Progenitor cell of endocrine pancreas (in vitro differentiated cells): ENCODE measurements at regions not wholly inside any gene's neighbourhood (a gene's known extent, or its start where the extent isn't known, plus 50 kb on each side); places are given as distances from the start of the nearest gene placed in this dataset.

Experiments
- DNase-seq: peaks from one replicate; pipeline ENCODE4 v3.0.0; 2021; ENCODE audit warnings: low spot score; ENCODE audit not compliant: unreplicated experiment
- H3K27ac Mint-ChIP-seq: 2 replicates; pipeline ENCODE4 v1.8.0; 2021; ENCODE audit warnings: mild to moderate bottlenecking, moderate library complexity, mixed read lengths
- H3K27me3 Mint-ChIP-seq: 2 replicates; pipeline ENCODE4 v1.8.0; 2021; ENCODE audit warnings: mixed read lengths
- H3K36me3 Mint-ChIP-seq: 2 replicates; pipeline ENCODE4 v1.8.0; 2022; ENCODE audit warnings: mixed read lengths; ENCODE audit not compliant: insufficient read depth
- H3K4me1 Mint-ChIP-seq: 2 replicates; pipeline ENCODE4 v1.8.0; 2021; ENCODE audit warnings: low read depth, mixed read lengths
- H3K4me3 Mint-ChIP-seq: 2 replicates; pipeline ENCODE4 v1.8.0; 2021; ENCODE audit warnings: low read depth, mild to moderate bottlenecking, moderate library complexity, mixed read lengths
- H3K9me3 Mint-ChIP-seq: 2 replicates; pipeline ENCODE4 v1.8.0; 2021; ENCODE audit warnings: low read depth, mixed read lengths
- TF ChIP-seq, protein P1 (sequence below): fragments of 200-600 bp; sonication (generic); IDR thresholded peaks from one replicate; pipeline ENCODE4 v1.5.0; 2021; ENCODE audit warnings: antibody characterized with exemption, mild to moderate bottlenecking; ENCODE audit not compliant: unreplicated experiment

DNA sequence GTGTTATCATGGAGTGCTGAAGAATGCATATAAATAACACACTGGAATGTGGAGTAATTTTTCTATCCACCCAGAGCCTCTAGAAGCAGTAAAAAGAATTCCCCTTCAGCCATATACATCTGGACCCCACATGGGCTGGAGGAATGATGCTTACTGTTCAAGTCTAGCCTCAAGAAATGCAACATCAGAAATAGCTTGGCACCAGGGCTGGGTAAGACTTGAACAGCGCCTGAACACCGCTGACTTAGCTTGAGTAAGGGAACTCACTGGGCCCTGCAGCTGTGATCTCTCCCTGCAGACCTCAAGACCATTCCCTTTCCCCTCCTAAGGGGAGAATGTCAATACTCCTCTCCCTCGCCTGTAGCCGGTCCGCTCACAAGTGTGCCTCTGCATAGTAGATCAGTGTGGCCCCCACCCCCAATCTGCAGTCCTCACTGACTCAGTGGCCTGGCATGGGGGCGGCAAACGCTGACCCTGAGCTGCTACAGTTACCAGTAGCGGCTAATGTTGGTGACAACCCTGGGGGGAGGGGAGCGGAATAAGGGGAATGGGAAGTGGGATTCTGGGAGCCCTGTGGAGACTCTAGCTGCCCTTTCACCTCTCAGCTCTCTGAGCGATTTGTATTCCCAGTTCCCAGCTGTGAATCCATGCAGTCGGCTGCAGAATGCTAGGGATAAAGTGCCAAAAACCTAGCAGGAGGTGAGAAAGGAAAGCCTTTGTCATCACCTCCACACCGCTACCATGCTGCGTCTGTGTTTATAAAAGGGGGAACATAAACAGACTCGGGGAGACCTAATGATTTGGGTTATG lies 483.9 kb downstream of the DISC1 start:
- Mint-ChIP-seq H3K4me1 (peaks cover 31% of the 10 kb centered on the region), H3K9me3 (no peaks in the 10 kb centered on the region), H3K36me3 (no peaks in the 10 kb centered on the region), H3K4me3 (no peak overlapping the region), H3K27ac (no peak overlapping the region), H3K27me3 (peaks cover 52% of the 10 kb centered on the region)
- no peak for DNase-seq
- TF ChIP-seq, protein P1, sequence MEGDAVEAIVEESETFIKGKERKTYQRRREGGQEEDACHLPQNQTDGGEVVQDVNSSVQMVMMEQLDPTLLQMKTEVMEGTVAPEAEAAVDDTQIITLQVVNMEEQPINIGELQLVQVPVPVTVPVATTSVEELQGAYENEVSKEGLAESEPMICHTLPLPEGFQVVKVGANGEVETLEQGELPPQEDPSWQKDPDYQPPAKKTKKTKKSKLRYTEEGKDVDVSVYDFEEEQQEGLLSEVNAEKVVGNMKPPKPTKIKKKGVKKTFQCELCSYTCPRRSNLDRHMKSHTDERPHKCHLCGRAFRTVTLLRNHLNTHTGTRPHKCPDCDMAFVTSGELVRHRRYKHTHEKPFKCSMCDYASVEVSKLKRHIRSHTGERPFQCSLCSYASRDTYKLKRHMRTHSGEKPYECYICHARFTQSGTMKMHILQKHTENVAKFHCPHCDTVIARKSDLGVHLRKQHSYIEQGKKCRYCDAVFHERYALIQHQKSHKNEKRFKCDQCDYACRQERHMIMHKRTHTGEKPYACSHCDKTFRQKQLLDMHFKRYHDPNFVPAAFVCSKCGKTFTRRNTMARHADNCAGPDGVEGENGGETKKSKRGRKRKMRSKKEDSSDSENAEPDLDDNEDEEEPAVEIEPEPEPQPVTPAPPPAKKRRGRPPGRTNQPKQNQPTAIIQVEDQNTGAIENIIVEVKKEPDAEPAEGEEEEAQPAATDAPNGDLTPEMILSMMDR, result no peak

DNA sequence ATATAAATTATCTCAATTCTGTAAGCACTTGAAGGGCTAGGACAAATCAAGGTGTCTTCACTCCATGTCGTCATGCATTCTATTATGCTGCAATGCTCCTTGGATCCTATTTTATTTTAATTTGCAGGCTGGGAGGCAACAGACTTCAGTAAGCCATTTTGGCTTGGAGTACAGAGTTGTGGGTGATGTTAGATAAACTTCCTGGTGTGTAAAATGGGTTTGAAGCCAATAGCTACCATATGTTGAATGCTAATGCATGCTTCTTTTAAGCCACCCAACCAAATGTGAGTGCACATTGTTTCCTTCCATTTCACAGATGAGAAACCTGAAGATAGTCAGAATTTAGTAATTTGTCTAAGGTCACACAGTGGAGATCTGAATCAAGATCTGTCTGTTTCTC lies 482.8 kb downstream of the DISC1 start:
- Mint-ChIP-seq H3K4me1 (peaks cover 37% of the 10 kb centered on the region), H3K4me3 (no peak overlapping the region), H3K27ac (no peak overlapping the region), H3K36me3 (no peaks in the 10 kb centered on the region), H3K9me3 (no peaks in the 10 kb centered on the region), H3K27me3 (peaks cover 55% of the 10 kb centered on the region)
- TF ChIP-seq, protein P1, result no peak
- DNase-seq, result no peak

DNA sequence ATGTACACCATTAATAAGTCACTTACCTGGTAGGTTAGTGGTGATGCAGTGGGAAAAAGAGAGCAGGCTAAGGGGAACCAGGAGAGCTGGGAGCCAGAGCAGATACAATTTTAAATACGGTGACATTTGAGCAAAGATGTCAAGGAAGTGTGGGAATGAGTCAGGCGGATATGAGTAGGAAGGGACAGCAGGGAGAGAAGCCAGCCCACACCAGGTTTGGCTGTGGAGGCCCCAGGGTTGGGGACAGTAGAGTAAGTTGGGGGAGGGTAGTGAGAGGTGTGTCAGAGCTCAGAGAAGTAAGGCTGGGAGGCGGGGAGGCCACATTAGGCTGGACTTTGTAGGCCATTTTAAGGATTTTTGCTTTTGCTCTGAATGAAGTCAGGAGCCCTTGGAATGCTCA lies 482.0 kb downstream of the DISC1 start:
- TF ChIP-seq, protein P1, result no peak
- Mint-ChIP-seq H3K9me3 (no peaks in the 10 kb centered on the region), H3K27ac (no peak overlapping the region), H3K36me3 (no peaks in the 10 kb centered on the region), H3K27me3 (peaks cover 61% of the 10 kb centered on the region), H3K4me3 (no peak overlapping the region), H3K4me1 (peaks cover 39% of the 10 kb centered on the region)
- no peak for DNase-seq

DNA sequence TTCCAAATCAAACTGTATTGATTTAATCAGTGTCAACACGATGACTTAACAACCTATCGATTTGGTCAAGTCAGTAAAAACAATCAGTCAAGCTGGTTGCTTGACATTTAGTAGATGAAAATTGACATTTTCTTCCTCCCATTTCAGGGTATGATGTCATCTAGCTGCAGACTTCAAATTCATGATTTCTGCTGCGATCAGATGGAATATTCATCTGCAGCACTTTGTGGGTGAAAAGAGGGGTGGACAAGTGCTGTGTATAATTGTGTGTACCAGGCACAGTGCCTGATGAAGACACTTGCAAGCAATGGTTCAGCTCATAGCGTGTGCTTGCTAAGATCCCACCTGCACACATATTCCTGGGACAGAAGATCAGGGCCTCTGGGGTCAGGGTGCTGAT lies 479.8 kb downstream of the DISC1 start:
- no peaks in the 10 kb centered on the region for H3K9me3 Mint-ChIP-seq
- TF ChIP-seq, protein P1, result no peak
- peaks cover 50% of the 10 kb centered on the region for H3K27me3 Mint-ChIP-seq
- no peak for DNase-seq
- H3K27ac Mint-ChIP-seq, result no peak overlapping the region
- no peak overlapping the region for H3K4me3 Mint-ChIP-seq
- no peaks in the 10 kb centered on the region for H3K36me3 Mint-ChIP-seq
- H3K4me1 Mint-ChIP-seq, result peaks cover 39% of the 10 kb centered on the region

DNA sequence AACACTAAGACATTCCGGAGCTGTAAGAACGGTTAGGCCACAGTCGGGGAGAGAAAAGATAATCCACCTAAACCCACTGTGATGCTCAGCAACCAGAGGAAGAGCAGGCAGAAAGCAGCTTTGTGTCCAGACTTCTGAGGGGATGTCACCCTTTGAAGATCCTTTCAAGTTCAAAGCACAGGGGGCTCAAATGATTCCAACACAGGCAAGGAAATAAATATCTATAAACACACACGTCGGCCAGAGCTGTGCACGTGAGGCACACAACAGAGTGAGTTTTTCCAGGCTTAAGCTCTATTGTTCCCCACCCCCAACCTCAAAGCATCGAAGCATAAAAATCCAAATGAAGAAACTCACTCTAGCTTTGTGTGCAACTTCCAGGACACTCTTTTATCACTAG lies 479.0 kb downstream of the DISC1 start:
- Mint-ChIP-seq H3K4me3 (no peak overlapping the region), H3K36me3 (no peaks in the 10 kb centered on the region), H3K4me1 (peaks cover 37% of the 10 kb centered on the region), H3K27me3 (peaks cover 41% of the 10 kb centered on the region), H3K9me3 (no peaks in the 10 kb centered on the region), H3K27ac (peak overlapping the region; percentile 5)
- TF ChIP-seq, protein P1, result no peak
- DNase-seq, result no peak
